ENCODE measurements at regions not wholly inside any gene's neighbourhood (a gene's known extent, or its start where the extent isn't known, plus 50 kb on each side); places are given as distances from the start of the nearest gene placed in this dataset.

GRCh38 chr13:91058919-91059318 is 288.6 kb upstream of the MIR17HG start:
- TF ChIP-seq CTCF (IDR thresholded peaks at IDR 0.05) (no peak), EP300 (IDR thresholded peaks at IDR 0.05) (no peak)

Measured in sigmoid colon (tissue), 4 donors.